ENCODE measurements at regions not wholly inside any gene's neighbourhood (a gene's known extent, or its start where the extent isn't known, plus 50 kb on each side); places are given as distances from the start of the nearest gene placed in this dataset.

DNA sequence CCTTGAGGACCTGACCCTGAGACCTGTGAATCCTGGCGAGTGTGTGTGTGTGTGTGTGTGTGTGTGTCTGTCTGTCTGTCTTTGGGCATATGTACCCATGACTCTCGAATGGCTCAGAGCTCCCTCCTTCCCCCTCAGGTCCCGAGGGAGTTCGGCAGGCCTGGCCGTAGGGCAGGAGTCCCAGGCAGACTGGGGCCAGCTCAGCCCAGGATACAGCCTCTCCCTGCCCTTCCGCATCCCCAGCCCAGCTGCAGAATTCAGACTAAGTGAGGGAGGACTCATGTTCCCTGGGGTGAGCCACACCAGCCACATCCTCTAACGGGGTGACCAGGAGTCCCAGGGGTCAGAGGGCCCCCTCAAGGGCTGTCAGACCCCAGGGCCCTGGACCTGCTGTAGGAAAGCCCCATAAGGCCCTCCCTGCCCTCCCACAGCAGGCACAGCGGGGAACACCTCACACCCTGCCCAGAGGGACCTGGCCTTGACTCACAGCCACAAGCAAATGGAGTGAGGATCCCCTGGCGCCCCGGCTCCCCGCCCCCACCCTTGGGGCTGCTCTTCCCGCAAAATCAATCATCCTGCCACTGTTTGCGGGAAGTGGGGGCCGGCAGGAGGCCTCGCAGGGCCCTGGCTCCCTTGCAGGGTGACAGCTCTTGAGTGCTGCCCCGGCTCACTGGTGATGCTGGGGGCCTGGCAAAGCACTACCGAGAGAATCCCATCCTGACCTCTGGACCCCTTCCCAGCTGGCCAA is 101.7 kb upstream of the CASZ1 start:
- no peak overlapping the region for H3K27ac ChIP-seq
- no peaks in the 10 kb centered on the region for H3K9me3 ChIP-seq
- no peak for DNase-seq (ENCODE audit: low spot score)
- TF ChIP-seq POLR2A (IDR thresholded peaks at IDR 0.05) (no peak), POLR2AphosphoS5 (IDR thresholded peaks at IDR 0.05) (no peak)
- TF ChIP-seq, protein P1, sequence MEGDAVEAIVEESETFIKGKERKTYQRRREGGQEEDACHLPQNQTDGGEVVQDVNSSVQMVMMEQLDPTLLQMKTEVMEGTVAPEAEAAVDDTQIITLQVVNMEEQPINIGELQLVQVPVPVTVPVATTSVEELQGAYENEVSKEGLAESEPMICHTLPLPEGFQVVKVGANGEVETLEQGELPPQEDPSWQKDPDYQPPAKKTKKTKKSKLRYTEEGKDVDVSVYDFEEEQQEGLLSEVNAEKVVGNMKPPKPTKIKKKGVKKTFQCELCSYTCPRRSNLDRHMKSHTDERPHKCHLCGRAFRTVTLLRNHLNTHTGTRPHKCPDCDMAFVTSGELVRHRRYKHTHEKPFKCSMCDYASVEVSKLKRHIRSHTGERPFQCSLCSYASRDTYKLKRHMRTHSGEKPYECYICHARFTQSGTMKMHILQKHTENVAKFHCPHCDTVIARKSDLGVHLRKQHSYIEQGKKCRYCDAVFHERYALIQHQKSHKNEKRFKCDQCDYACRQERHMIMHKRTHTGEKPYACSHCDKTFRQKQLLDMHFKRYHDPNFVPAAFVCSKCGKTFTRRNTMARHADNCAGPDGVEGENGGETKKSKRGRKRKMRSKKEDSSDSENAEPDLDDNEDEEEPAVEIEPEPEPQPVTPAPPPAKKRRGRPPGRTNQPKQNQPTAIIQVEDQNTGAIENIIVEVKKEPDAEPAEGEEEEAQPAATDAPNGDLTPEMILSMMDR (IDR thresholded peaks at IDR 0.05) = no peak
- WGBS = 50% methylated on average over 10 of the region's 17 CpGs
- H3K4me1 ChIP-seq (replicated peaks) = peaks cover 11% of the 10 kb centered on the region
- no peaks in the 10 kb centered on the region for H3K27me3 ChIP-seq (replicated peaks; ENCODE audit: insufficient read depth)
- H3K36me3 ChIP-seq = no peaks in the 10 kb centered on the region
- no peak overlapping the region for H3K4me3 ChIP-seq
- intact Hi-C loops (cut with DNase I) = no loop called here

DNA sequence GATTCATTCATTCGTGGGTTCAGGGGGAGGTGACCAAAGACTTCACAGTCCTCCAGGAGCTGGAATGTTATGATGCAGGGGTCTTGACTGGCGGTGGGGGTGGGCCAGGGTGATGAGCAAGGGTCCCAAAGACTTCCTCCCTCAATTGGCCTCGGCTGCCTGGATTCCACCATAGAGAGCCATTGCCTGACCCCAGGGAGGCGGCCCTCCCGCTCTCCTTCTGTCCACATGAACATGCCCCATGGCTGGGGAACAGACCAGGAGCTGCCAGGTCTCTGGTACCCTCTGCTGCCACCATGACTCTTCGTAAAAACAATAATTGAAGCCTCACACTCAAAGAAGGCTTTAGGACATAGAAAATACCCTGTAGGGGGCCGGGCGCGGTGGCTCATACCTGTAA is 102.5 kb upstream of the CASZ1 start:
- 92% methylated on average over 9 of the region's 9 CpGs for WGBS
- Histone ChIP-seq H3K4me1 (replicated peaks) (peaks cover 11% of the 10 kb centered on the region), H3K4me3 (no peak overlapping the region), H3K36me3 (no peaks in the 10 kb centered on the region), H3K27ac (no peak overlapping the region), H3K27me3 (replicated peaks; ENCODE audit: insufficient read depth) (no peaks in the 10 kb centered on the region), H3K9me3 (no peaks in the 10 kb centered on the region)
- intact Hi-C loops (cut with DNase I) = no loop called here
- TF ChIP-seq POLR2A (IDR thresholded peaks at IDR 0.05) (no peak), POLR2AphosphoS5 (IDR thresholded peaks at IDR 0.05) (no peak)
- TF ChIP-seq, protein P1 (IDR thresholded peaks at IDR 0.05) = no peak
- DNase-seq (ENCODE audit: low spot score) = no peak

DNA sequence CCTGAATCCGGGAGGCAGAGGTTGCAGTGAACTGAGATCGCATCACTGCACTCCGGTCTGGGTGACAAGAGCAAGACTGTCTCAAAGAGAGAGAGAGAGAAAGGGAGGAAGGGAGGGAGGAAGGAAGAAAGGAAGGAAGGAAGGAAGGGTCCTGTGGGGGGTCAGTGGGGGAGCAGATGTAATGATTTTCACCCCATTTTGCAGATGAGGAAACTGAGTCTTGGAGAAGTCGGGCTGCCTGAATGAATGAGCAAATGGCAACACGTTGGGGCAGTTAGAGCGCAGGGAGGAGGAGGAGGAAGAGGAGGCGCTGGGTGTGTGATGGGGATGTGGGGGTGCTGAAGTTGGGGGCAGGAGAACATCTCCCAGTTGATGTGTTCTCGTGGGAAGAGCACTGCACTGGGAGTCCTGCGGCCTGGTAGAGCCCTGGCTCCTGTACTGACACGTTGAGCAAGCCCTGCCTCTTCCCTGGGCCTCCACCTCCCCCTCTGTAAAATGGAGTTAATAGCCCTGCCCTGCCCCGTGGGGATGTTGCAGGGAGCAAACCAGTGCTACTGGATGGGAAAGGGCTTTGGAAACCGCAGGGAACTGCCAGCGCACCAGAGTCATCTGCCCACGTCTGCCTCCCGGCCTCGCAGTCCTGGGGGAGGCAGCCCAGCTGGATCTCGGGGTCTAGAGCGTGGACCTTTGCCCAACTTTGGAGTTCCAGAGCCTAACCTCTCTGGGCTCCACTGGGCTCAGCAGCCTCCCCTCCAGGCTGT is 103.2 kb upstream of the CASZ1 start:
- Histone ChIP-seq H3K4me3 (no peak overlapping the region), H3K27me3 (replicated peaks; ENCODE audit: insufficient read depth) (no peaks in the 10 kb centered on the region), H3K27ac (no peak overlapping the region), H3K4me1 (replicated peaks) (peaks cover 11% of the 10 kb centered on the region), H3K9me3 (no peaks in the 10 kb centered on the region), H3K36me3 (no peaks in the 10 kb centered on the region)
- intact Hi-C loops (cut with DNase I) = no loop called here
- WGBS = 70% methylated on average over 18 of the region's 18 CpGs
- TF ChIP-seq, protein P1 (IDR thresholded peaks at IDR 0.05) = no peak
- TF ChIP-seq POLR2AphosphoS5 (IDR thresholded peaks at IDR 0.05) (no peak), POLR2A (IDR thresholded peaks at IDR 0.05) (no peak)
- no peak for DNase-seq (ENCODE audit: low spot score)

DNA sequence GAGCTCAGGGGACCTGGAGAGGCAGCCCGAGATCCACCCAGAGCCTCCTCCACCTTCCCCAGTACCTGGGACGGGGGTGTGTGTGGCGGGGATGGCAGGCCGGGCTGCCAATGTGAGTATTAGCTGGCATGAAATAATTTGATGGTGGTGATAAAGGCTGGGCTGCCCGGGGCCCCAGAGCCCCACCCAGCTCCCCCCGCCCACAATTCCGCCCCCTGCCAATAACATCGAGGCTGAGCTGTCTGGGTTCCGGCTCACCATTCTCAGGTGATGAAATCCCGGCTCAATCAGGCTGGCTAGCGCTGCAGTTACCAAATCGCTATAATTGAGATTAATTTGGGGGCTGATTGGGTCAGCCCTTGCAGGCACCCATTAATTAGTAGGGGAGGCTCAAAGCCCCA is 103.8 kb upstream of the CASZ1 start:
- intact Hi-C loops (cut with DNase I) = no loop called here

More for the DNA sequence above, 103.8 kb upstream of the CASZ1 start:
- no peaks in the 10 kb centered on the region for H3K36me3 ChIP-seq
- no peaks in the 10 kb centered on the region for H3K9me3 ChIP-seq
- no peaks in the 10 kb centered on the region for H3K27me3 ChIP-seq (replicated peaks; ENCODE audit: insufficient read depth)
- H3K4me3 ChIP-seq = no peak overlapping the region
- peaks cover 11% of the 10 kb centered on the region for H3K4me1 ChIP-seq (replicated peaks)
- peak; percentile 15 for DNase-seq (ENCODE audit: low spot score)
- H3K27ac ChIP-seq = peak overlapping the region in 1 of 2 donors; percentile 50
- 42% methylated on average over 12 of the region's 12 CpGs for WGBS
- TF ChIP-seq POLR2A (IDR thresholded peaks at IDR 0.05) (no peak), POLR2AphosphoS5 (IDR thresholded peaks at IDR 0.05) (no peak)
- TF ChIP-seq, protein P1 (IDR thresholded peaks at IDR 0.05) = no peak

All from prostate gland (tissue), 2 donors.